NCI-H774 (cell line): ENCODE measurements at regions not wholly inside any gene's neighbourhood (a gene's known extent, or its start where the extent isn't known, plus 50 kb on each side); places are given as distances from the start of the nearest gene placed in this dataset.
"Not testable (repeated sequence)": the region's sequence is repeated elsewhere in the genome, so short reads cannot be mapped to it uniquely, and the experiment has no call there.

Source experiments
- DNase-seq: peaks from one replicate; lab custom pipeline; 2025; lab: John Stamatoyannopoulos, UW

DNA sequence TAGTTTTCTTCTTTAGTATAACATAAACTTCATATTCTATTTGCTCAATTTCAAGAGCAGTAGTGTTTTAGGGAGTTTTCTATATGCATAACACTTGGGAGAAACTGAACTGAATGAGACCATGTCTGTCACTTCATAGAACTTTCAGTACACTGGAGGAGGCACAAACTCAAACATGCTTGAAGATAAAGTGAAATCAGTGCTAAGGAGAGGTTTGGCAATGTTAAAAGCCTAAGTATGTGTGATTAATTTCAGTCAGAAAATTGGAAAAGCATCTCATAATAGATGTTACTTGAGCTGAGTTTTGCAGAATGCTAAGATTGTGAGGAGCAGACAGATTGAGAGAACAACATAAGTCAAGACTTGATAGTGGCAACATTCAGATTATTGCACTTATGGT is 411.2 kb upstream of the HS3ST1 start:
- DNase-seq, result no peak

- DNase-seq, result no peak
Observed at GRCh38 chr4:11831739-11832138, 403.0 kb upstream of the HS3ST1 start.

- no peak for DNase-seq
Observed at GRCh38 chr4:11824566-11824965, 395.9 kb upstream of the HS3ST1 start.

DNA sequence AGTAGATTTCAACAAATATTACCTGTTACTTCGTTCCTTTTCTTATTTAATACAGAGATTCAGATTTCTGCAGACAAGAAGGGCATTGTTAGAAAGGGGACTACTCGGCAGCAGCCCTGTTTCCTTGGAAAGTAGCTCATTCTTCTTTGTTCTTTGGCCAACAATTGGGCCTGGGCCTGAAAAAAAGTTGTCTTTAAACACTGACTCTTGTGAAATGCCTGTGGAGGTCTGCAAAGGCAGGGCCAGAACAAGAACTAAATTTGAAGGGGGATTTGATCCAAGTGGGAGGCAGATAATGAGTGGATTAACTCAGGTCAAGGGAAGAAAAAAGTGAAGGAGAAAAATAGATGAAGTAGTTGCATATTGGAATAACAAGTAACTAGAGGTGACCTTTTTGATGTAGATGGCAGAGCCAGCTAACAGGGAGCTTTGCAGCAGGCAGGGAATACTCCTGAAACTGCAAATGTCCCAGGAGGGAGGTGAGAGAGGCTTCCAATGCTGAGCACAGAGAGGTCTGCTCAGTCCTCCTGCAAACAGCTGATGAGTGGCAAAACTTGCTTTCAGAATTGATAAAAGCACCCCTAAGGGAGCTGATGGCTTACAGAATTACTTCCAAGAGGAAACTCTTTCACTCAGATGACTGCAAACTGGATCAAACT is 393.2 kb upstream of the HS3ST1 start:
- no peak for DNase-seq

DNA sequence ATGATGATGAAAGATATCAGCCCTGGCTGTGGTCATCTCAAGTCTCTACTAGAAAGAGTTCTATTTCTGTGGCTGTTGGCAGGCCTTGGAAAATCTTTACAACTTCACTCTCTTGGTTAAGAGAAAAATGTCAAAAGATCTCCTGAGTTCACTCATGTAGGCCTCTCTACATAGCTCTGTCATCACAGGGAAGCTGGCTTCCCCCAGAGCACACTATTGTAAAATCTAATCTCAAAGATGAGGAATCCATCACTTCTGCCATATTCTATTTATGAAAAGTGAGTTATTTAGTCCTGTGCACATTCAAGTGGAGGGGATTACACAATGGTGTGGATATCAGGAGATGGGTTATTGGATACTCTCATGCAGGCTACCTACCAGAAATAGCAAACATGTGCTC is 388.4 kb upstream of the HS3ST1 start:
- DNase-seq, result no peak

- no peak for DNase-seq
Observed at GRCh38 chr4:11814758-11815157, 386.1 kb upstream of the HS3ST1 start.

- no peak for DNase-seq
Observed at GRCh38 chr4:11813951-11814446, 385.3 kb upstream of the HS3ST1 start.

DNA sequence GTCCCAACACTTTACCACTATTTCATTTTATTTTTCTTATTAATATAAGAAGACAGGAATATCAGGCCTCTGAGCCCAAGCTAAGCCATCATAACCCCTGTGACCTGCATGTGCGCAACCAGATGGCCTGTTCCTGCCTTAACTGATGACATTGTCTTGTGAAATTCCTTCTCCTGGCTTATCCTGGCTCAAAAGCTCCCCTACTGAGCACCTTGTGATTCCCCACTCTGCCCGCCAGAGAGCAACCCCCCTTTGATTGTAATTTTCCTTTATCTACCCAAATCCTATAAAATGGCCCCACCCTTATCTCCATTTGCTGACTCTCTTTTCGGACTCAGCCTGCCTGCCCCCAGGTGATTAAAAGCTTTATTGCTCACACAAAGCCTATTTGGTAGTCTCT is 382.8 kb upstream of the HS3ST1 start:
- not testable (repeated sequence) for DNase-seq

DNA sequence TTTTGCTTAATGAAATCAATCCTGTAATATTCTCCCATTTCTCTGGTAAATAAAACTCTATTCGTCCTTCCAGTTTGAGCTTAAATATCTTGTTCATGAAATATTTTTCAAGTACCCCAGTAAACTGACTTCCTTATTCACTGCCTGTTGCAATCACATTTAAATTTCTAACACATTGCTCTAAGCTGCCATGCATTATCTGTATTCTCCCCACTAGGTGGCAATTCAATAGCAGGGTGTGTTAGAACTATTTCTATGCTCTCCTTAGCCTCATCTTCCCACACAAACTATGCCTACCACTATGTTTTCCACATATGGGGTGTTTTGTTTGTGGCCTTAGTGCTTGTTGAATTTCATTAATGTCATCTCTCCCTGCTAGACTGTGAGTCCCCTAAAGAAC is 377.1 kb upstream of the HS3ST1 start:
- DNase-seq, result no peak

GRCh38 chr4:11801466-11802446 is 373.1 kb upstream of the HS3ST1 start:
- no peak for DNase-seq

GRCh38 chr4:11799196-11799595 is 370.5 kb upstream of the HS3ST1 start:
- no peak for DNase-seq

DNA sequence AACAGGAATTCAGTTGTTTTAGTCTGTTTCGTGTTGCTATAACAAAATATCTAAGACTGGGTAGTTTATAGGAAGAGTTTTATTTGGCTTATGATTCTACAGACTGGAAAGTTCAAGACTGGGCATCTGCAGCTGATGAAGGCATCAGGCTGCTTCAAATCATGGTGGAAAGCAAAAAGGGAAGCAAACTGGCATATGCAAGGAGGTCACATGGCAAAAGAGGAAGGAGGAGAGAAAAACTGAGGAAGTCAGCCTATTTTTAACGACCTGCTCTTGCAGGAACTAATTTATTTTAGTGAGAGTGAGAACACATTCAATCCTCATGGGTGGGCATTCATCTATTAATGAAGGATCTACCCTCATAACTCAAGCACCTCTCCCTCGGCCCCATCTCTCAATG is 363.1 kb upstream of the HS3ST1 start:
- DNase-seq, result no peak

GRCh38 chr4:11790230-11790629 is 361.5 kb upstream of the HS3ST1 start:
- DNase-seq, result no peak

DNA sequence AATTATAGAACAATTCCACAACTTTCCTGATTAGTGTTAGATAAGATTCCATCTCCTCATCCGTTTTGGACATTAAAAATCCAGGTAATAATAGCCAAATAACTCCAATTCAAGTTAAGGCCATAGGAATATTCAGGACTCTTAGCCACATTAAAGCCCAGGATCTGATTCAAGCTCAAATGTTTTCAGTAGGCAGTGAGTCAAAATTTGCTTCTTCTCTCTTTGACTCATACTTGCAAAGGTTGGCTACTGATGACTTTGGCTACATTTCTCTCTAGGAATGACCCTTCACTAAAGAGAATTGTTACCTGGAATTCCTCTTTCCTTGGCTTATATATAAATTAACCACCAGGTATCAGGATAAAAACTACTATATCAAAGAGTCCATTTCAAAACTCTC is 354.9 kb upstream of the HS3ST1 start:
- DNase-seq, result no peak

- no peak for DNase-seq
Observed at GRCh38 chr4:11782859-11783258, 354.2 kb upstream of the HS3ST1 start.

- no peak for DNase-seq
Observed at GRCh38 chr4:11777447-11777846, 348.8 kb upstream of the HS3ST1 start.

- no peak for DNase-seq
Observed at GRCh38 chr4:11774346-11774745, 345.7 kb upstream of the HS3ST1 start.

DNA sequence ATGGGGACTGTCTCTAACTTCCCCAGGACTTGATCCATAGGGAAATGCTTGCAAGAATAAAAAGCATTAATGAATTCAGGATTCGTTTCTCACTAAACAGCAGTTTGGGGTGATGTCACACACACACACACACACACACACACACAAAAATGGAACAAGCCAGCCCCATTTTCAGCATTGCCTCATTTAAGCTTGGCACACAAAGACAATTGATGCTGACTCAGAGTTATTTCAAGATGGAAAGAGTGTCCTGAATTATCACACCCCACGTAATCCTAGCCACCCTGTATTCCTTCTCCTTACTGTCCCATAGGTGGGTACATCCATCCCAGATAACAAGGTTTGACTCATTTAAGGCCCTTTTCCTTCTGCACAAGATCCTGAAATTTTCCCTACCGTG is 345.1 kb upstream of the HS3ST1 start:
- DNase-seq, result no peak

- DNase-seq, result no peak
Observed at GRCh38 chr4:11769434-11769833, 340.7 kb upstream of the HS3ST1 start.

GRCh38 chr4:11768251-11768972 is 339.7 kb upstream of the HS3ST1 start:
- DNase-seq, result no peak

DNA sequence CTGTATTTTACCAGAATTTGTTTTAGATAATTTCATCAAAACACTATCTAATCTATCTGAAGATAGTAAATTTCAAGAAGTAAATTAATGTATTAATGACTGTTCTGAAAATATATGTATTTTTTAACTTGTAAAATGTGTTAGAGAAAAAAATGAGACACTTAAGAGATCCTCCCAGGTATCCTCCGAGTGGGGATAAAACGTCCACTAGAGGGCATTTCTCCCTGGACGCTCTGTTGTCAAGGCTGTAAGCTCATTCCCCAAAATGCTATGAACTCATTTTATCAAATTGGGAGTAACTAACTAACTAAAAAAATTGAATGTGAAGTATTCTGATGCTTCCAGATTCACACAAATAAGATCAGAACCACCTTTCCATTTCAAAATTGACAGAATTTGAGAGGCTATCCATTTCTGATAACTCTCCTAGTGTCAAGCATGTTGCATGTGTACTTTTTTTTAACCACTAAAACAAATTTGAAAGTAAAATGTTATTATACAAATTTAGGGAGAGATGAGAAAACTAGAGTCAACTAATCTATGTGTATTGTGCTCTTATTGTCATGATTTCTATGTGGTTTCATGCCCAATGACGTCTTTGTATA is 337.3 kb upstream of the HS3ST1 start:
- no peak for DNase-seq
